GM18858 (cell line): ENCODE measurements at regions not wholly inside any gene's neighbourhood (a gene's known extent, or its start where the extent isn't known, plus 50 kb on each side); places are given as distances from the start of the nearest gene placed in this dataset.

ENCODE experiments used
- ATAC-seq: cut with Tn5 transposase; IDR thresholded peaks from one replicate; pipeline ENCODE4 v1.9.1; 2021; ENCODE audit not compliant: unreplicated experiment

- ATAC-seq, result no peak
These were observed 478.1 kb upstream of the CDH9 start for GRCh38 chr5:27516437-27516836.

DNA sequence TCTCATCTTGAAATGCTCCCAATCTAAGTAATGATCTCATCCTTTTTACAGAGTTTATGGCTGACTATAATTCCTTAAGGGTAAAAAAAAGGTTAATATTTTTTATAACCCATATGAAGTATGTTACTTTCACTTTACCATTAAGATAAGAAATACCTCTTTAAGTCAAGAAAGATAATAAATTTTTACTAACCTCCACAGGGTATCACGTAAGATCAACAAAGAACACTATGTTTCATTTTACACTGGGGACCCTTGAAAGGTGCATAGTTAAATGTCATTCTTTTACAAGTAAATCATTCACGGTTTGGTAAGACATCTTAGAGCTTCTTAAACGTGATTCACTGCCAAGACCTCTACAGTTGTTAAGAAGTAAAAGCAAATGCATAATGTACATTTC lies 472.7 kb upstream of the CDH9 start:
- no peak for ATAC-seq

- ATAC-seq, result no peak
These were observed 465.4 kb upstream of the CDH9 start for GRCh38 chr5:27503813-27504212.

- ATAC-seq, result no peak
These were observed 463.9 kb upstream of the CDH9 start for GRCh38 chr5:27502236-27502635.

- ATAC-seq, result no peak
These were observed 459.1 kb upstream of the CDH9 start for GRCh38 chr5:27497491-27497890.

DNA sequence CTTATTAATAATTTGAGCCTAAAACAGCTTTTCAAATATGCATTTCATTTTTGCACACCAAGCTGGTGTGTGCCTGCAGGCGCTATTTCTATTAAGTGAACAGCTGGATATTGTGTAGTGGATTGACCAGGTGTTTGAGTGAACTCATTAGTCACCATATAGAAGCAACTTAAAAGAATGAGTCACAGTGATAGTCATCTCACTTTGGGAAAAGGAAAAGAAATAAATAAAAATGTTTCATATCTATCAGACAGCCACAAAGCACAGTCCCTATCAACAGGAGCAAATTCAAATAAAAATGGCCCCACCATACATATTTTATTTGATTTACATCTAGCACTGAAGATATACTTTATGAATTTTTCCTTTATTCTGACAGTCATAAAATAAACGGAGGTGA lies 456.5 kb upstream of the CDH9 start:
- ATAC-seq, result no peak

DNA sequence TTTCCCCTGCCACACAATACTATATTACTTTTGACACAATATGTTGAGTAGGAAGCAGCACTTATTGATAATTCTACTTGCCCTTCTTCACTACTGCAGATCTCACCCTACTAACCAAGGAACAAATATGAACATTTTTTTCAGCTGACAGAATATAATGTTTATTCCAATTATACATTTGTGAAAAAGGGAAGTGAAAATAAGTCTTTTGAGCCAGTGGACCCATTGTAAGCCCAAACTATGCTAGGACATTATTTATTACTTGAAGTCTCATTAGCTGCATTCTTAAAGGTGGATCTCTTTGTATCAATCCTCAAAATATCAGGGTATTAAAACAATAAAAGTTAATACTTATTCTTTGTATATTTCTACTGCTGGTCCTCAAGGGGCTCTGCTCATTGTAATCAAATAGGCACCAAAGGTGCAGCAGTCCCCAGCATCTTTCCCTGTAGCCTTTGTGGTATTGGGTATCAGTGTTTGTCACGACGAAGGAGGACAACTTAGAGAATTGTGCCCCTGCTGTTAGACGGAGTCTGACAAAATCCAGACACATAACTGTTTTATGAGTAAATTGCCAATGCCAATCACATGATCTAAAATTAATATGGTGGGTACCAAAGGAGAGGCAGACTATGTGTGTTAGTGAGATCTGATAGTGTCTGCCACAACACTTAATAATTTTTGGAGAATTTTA lies 453.5 kb upstream of the CDH9 start:
- ATAC-seq, result no peak

GRCh38 chr5:27491047-27491446 lies 452.7 kb upstream of the CDH9 start:
- ATAC-seq, result no peak

- no peak for ATAC-seq
These were observed 451.3 kb upstream of the CDH9 start for GRCh38 chr5:27489701-27490100.

- ATAC-seq, result no peak
These were observed 444.3 kb upstream of the CDH9 start for GRCh38 chr5:27482663-27483062.

GRCh38 chr5:27479859-27480258 lies 441.5 kb upstream of the CDH9 start:
- no peak for ATAC-seq

DNA sequence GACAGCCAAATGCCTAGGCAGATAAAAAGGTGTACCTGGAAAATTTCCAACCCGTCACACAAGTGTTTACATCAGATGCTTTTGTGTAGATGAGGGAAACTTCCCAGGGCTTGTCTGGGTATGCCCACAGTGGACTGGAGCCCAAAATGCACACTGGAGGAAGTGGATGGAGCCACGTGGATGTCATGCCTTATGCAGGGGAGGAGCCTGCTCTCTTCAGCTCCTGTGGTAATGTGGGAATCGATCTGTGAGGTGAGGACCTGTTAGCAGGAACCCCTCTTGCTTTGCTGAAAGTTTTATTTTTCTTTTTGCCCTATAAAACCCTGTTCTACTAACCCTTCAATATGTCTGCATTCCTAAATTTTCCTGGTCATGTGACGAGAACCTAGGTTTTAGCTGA lies 439.2 kb upstream of the CDH9 start:
- no peak for ATAC-seq

GRCh38 chr5:27476356-27476988 lies 438.1 kb upstream of the CDH9 start:
- ATAC-seq, result no peak

- no peak for ATAC-seq
These were observed 436.7 kb upstream of the CDH9 start for GRCh38 chr5:27475063-27475462.

- ATAC-seq, result no peak
These were observed 436.0 kb upstream of the CDH9 start for GRCh38 chr5:27474395-27474794.

GRCh38 chr5:27474047-27474309 lies 435.6 kb upstream of the CDH9 start:
- ATAC-seq, result no peak

DNA sequence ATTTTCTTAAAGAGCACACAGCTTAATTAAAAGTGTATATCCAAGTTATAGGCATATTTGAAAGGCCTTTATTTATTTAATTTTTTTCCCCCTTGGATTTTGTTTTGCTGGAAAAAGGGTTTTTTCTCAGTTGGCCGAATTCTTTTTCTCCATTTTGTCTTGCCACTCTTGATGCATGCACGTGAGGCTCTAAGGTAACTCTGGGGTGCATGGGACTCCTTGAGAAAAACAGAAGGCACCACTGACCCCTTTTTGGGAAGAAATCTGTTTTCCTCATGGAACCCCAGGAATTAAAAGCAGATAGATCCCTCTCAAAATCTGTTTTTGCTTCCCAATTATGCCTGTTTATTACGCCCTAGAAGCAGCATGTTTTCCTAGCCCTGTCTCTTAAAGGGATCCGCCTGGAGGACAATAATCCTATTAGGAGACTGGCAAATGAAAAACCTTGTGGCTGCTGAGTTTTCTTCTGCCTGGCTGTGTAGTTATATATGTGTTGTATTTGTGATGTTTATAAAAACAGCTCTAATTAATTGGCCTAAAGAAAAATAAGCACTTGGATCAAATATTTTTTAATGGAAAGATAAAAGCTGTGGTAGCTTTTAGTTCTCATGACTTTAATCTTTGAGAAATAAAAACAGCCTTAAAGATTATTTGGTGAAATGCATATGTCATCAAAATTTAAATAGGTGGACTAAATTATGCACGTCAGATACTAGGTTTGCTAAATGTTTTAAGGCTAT lies 435.1 kb upstream of the CDH9 start:
- ATAC-seq, result no peak

GRCh38 chr5:27472871-27473270 lies 434.5 kb upstream of the CDH9 start:
- no peak for ATAC-seq

GRCh38 chr5:27472000-27472763 lies 433.8 kb upstream of the CDH9 start:
- ATAC-seq, result peak; percentile 77

GRCh38 chr5:27466959-27467358 lies 428.6 kb upstream of the CDH9 start:
- no peak for ATAC-seq

DNA sequence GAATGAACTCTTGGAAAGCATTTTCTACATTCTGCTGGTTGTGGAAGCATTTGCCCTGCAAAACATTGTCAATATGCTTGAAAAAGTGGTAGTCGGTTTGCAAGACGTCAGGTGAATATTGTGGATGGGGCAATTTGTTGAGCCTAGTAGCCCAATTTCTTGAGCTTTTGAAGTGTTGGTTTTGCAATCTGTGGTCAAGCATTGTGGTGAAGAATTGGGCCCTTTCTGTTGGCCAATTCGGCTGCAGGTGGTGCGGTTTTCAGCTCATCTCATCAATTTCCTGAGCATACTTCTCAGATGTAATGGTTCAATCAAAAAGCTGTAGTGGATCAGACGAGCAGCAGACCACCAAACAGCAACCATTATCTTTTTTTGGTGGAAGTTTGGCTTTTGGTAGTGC lies 426.8 kb upstream of the CDH9 start:
- no peak for ATAC-seq
